GM19025 (cell line): ENCODE measurements at regions not wholly inside any gene's neighbourhood (a gene's known extent, or its start where the extent isn't known, plus 50 kb on each side); places are given as distances from the start of the nearest gene placed in this dataset.

Experiments used
- ATAC-seq: cut with Tn5 transposase; IDR thresholded peaks from one replicate; pipeline ENCODE4 v1.9.1; 2021; ENCODE audit warnings: mild to moderate bottlenecking, low read depth, moderate library complexity; ENCODE audit not compliant: unreplicated experiment

GRCh38 chr3:27059489-27059888 is 309.7 kb downstream of the NEK10 start:
- ATAC-seq: no peak
